ENCODE measurements at regions not wholly inside any gene's neighbourhood (a gene's known extent, or its start where the extent isn't known, plus 50 kb on each side); places are given as distances from the start of the nearest gene placed in this dataset.

- TF ChIP-seq CTCF (conservative IDR thresholded peaks at IDR 0.05; ENCODE audit: low read depth, low read length) (no peak), EZH2 (IDR thresholded peaks at IDR 0.05; ENCODE audit: borderline replicate concordance, low read depth, low read length, poor library complexity, severe bottlenecking) (no peak)
Measured at GRCh38 chr5:82662340-82662739, 384.2 kb upstream of the RPS23 start.

Data from A673 (cell line).